ENCODE measurements at regions not wholly inside any gene's neighbourhood (a gene's known extent, or its start where the extent isn't known, plus 50 kb on each side); places are given as distances from the start of the nearest gene placed in this dataset.

- no peak for TF ChIP-seq CTCF (IDR thresholded peaks at IDR 0.05; ENCODE audit: control insufficient read depth, extremely low read depth, insufficient read depth)
- no peak overlapping the region for H3K4me3 ChIP-seq (ENCODE audit: low read depth, low read length)
- no peak for DNase-seq (ENCODE audit: low read depth)
Measured at GRCh38 chr3:26838026-26838425, 215.5 kb downstream of the LRRC3B start.

GRCh38 chr3:26839001-26839400 is 216.4 kb downstream of the LRRC3B start:
- DNase-seq (ENCODE audit: low read depth): no peak

GRCh38 chr3:26840272-26840870 is 217.8 kb downstream of the LRRC3B start:
- TF ChIP-seq CTCF (IDR thresholded peaks at IDR 0.05; ENCODE audit: control insufficient read depth, extremely low read depth, insufficient read depth): no peak
- no peak overlapping the region for H3K4me3 ChIP-seq (ENCODE audit: low read depth, low read length)
- no peak for DNase-seq (ENCODE audit: low read depth)

More at GRCh38 chr3:26839001-26839400, 216.4 kb downstream of the LRRC3B start:
- TF ChIP-seq CTCF (IDR thresholded peaks at IDR 0.05; ENCODE audit: control insufficient read depth, extremely low read depth, insufficient read depth): no peak
- H3K4me3 ChIP-seq (ENCODE audit: low read depth, low read length): no peak overlapping the region

GRCh38 chr3:26845194-26845593 is 222.6 kb downstream of the LRRC3B start:
- no peak overlapping the region for H3K4me3 ChIP-seq (ENCODE audit: low read depth, low read length)
- DNase-seq (ENCODE audit: low read depth): no peak
- no peak for TF ChIP-seq CTCF (IDR thresholded peaks at IDR 0.05; ENCODE audit: control insufficient read depth, extremely low read depth, insufficient read depth)

- DNase-seq (ENCODE audit: low read depth): no peak
- H3K4me3 ChIP-seq (ENCODE audit: low read depth, low read length): no peak overlapping the region
- no peak for TF ChIP-seq CTCF (IDR thresholded peaks at IDR 0.05; ENCODE audit: control insufficient read depth, extremely low read depth, insufficient read depth)
Measured at GRCh38 chr3:26847680-26848079, 225.1 kb downstream of the LRRC3B start.

GRCh38 chr3:26894443-26894842 is 271.9 kb downstream of the LRRC3B start:
- TF ChIP-seq CTCF (IDR thresholded peaks at IDR 0.05; ENCODE audit: control insufficient read depth, extremely low read depth, insufficient read depth): no peak
- no peak for DNase-seq (ENCODE audit: low read depth)
- no peak overlapping the region for H3K4me3 ChIP-seq (ENCODE audit: low read depth, low read length)

- TF ChIP-seq CTCF (IDR thresholded peaks at IDR 0.05; ENCODE audit: control insufficient read depth, extremely low read depth, insufficient read depth): no peak
- H3K4me3 ChIP-seq (ENCODE audit: low read depth, low read length): no peak overlapping the region
- DNase-seq (ENCODE audit: low read depth): no peak
Measured at GRCh38 chr3:26915208-26915607, 292.6 kb downstream of the LRRC3B start.
